ENCODE measurements at regions not wholly inside any gene's neighbourhood (a gene's known extent, or its start where the extent isn't known, plus 50 kb on each side); places are given as distances from the start of the nearest gene placed in this dataset.
"Not testable (repeated sequence)": the region's sequence is repeated elsewhere in the genome, so short reads cannot be mapped to it uniquely, and the experiment has no call there.

- TF ChIP-seq CTCF, POLR2A (IDR thresholded peaks at IDR 0.05): not testable (repeated sequence)
Measured at GRCh38 chr7:73216046-73216675, 92.5 kb downstream of the NSUN5 start.
